ENCODE measurements at regions not wholly inside any gene's neighbourhood (a gene's known extent, or its start where the extent isn't known, plus 50 kb on each side); places are given as distances from the start of the nearest gene placed in this dataset.

GRCh38 chr2:122423934-122424333 is 668.5 kb downstream of the TSN start:
- FAIRE-seq (no peak), DNase-seq (ENCODE audit: extremely low read depth in 1 of 4, low spot score in 3 of 4) (no peak), ATAC-seq (no peak)
- H3K4me2 ChIP-seq (ENCODE audit: insufficient read depth, low read length), result no peak overlapping the region
- H3K36me3 ChIP-seq (ENCODE audit: control insufficient read depth, insufficient read depth, low read length), result no peaks in the 10 kb centered on the region
- WGBS (ENCODE audit: insufficient coverage, low coverage, missing lambda C conversion rate), result 2% methylated on average over 4 of the region's 4 CpGs
- H3K79me2 ChIP-seq (ENCODE audit: control insufficient read depth, insufficient read depth, low read length), result no peaks in the 10 kb centered on the region
- in situ Hi-C loops (cut with MboI) (no loop called here), intact Hi-C loops (cut with micrococcal nuclease) (no loop called here)
- TF ChIP-seq ILK (tag; IDR thresholded peaks at IDR 0.05; ENCODE audit: borderline replicate concordance, low read depth) (no peak), PPARD (CRISPR knock-in tag; IDR thresholded peaks at IDR 0.05) (no peak), ARNT (IDR thresholded peaks at IDR 0.05) (no peak), ZNF232 (CRISPR knock-in tag; IDR thresholded peaks at IDR 0.05) (no peak)
- TF ChIP-seq, protein P1, sequence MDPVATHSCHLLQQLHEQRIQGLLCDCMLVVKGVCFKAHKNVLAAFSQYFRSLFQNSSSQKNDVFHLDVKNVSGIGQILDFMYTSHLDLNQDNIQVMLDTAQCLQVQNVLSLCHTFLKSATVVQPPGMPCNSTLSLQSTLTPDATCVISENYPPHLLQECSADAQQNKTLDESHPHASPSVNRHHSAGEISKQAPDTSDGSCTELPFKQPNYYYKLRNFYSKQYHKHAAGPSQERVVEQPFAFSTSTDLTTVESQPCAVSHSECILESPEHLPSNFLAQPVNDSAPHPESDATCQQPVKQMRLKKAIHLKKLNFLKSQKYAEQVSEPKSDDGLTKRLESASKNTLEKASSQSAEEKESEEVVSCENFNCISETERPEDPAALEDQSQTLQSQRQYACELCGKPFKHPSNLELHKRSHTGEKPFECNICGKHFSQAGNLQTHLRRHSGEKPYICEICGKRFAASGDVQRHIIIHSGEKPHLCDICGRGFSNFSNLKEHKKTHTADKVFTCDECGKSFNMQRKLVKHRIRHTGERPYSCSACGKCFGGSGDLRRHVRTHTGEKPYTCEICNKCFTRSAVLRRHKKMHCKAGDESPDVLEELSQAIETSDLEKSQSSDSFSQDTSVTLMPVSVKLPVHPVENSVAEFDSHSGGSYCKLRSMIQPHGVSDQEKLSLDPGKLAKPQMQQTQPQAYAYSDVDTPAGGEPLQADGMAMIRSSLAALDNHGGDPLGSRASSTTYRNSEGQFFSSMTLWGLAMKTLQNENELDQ (CRISPR knock-in tag; IDR thresholded peaks at IDR 0.05; ENCODE audit: borderline replicate concordance), result no peak
- H3K9me1 ChIP-seq (ENCODE audit: control insufficient read depth, insufficient read depth, low read length), result no peaks in the 10 kb centered on the region
- H3K27me3 ChIP-seq (ENCODE audit: control insufficient read depth in 2 of 2, insufficient read depth in 2 of 2, low read length in 2 of 2), result no peaks in the 10 kb centered on the region
- CTCF ChIA-PET (ENCODE audit: low intra/inter-chr PET ratio), result no interaction called here
- H3K27ac ChIP-seq (ENCODE audit: extremely low read depth, low read depth, low read length), result no peak overlapping the region
- POLR2A ChIA-PET, result no interaction called here
- no peak overlapping the region for H3K9ac ChIP-seq (ENCODE audit: insufficient read depth in 1 of 2, low read depth in 2 of 2, low read length in 2 of 2)
- no TSS peak for BruUV-seq (replicated peaks)
- no peak overlapping the region for H3K4me3 ChIP-seq
- H4K20me1 ChIP-seq (replicated peaks; ENCODE audit: control insufficient read depth, insufficient read depth, low read length), result no peaks in the 10 kb centered on the region
- H3K4me1 ChIP-seq (replicated peaks in 1 of 2; ENCODE audit: control insufficient read depth in 2 of 2, insufficient read depth in 2 of 2, low read length in 2 of 2), result no peaks in the 10 kb centered on the region
- no peaks in the 10 kb centered on the region for H3K9me3 ChIP-seq (replicated peaks; ENCODE audit: control insufficient read depth, insufficient read depth, low read depth, low read length)
- no peak overlapping the region for H2AFZ ChIP-seq (ENCODE audit: low read depth, low read length)
